Stomach (tissue), 4 donors: ENCODE measurements at regions not wholly inside any gene's neighbourhood (a gene's known extent, or its start where the extent isn't known, plus 50 kb on each side); places are given as distances from the start of the nearest gene placed in this dataset.

Experiments
- EP300 ChIP-seq: sonication (generic); formaldehyde crosslinking; IDR thresholded peaks from one replicate; pipeline ENCODE4 v1.6.1; 2017; ENCODE audit warnings: antibody characterized with exemption
- TF ChIP-seq, protein P1 (sequence below), 7 experiments: fragments of 450-650 bp in 4 of 7; fragments of 200-600 bp in 3 of 7; sonication (generic) in 3 of 7; IDR thresholded peaks; one replicate each; pipeline ENCODE4 v1.5.1; 2016 to 2019; ENCODE audit warnings: antibody characterized with exemption in 7 of 7, control low read depth in 2 of 7, mild to moderate bottlenecking in 1 of 7

DNA sequence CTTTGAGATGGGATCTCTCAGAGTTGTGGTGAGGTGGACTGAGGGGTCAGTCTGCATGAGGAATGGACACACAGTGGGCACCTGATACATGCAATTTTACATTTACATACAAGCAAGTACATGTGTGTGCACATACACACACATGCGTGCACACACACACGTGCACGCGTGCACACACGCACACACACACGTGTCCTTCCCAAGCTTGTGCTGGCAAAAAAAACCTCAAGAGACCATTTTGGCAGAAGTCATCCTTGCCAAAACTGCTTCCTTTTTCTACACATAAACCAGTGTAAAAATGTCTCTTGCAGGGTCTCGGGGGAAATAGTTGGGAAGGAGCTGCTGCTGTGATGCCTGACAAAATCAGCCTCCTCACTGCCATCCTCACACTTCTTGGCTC is 279.5 kb upstream of the POU3F3 start:
- TF ChIP-seq, protein P1, sequence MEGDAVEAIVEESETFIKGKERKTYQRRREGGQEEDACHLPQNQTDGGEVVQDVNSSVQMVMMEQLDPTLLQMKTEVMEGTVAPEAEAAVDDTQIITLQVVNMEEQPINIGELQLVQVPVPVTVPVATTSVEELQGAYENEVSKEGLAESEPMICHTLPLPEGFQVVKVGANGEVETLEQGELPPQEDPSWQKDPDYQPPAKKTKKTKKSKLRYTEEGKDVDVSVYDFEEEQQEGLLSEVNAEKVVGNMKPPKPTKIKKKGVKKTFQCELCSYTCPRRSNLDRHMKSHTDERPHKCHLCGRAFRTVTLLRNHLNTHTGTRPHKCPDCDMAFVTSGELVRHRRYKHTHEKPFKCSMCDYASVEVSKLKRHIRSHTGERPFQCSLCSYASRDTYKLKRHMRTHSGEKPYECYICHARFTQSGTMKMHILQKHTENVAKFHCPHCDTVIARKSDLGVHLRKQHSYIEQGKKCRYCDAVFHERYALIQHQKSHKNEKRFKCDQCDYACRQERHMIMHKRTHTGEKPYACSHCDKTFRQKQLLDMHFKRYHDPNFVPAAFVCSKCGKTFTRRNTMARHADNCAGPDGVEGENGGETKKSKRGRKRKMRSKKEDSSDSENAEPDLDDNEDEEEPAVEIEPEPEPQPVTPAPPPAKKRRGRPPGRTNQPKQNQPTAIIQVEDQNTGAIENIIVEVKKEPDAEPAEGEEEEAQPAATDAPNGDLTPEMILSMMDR (IDR thresholded peaks at IDR 0.05) = no peak
- no peak for TF ChIP-seq EP300
